ENCODE measurements at regions not wholly inside any gene's neighbourhood (a gene's known extent, or its start where the extent isn't known, plus 50 kb on each side); places are given as distances from the start of the nearest gene placed in this dataset.

DNA sequence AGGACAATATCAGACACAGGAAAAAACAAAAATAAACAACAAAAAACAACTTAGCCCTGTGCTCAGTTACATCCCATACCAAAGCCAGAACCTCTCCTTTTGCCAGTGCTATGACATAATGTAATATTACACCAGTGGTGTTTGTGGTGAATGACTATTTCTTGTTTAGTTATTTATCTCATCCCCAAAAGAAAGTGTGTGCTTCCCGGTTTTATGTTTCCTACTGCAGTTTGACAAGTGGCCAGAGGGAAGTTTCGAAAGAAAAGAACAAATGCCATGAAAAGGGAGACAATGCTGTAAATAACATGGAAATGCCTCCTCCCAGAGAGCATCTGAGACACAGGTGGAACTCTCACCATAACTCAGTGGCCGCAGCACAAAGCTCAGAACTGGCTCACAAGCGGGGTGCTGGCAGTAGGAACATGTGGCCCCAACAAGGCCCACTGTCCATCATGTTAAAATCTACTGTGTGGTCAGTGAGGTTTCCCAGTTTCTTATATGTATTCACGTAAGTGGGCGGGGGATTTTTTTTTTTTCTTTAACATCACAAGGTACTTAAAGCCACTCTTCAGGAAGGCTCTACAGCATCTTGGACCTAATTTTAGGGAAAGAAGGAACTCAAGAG, 158.2 kb downstream of the BARHL2 start:
- DNase-seq (ENCODE audit: low spot score): no peak

DNA sequence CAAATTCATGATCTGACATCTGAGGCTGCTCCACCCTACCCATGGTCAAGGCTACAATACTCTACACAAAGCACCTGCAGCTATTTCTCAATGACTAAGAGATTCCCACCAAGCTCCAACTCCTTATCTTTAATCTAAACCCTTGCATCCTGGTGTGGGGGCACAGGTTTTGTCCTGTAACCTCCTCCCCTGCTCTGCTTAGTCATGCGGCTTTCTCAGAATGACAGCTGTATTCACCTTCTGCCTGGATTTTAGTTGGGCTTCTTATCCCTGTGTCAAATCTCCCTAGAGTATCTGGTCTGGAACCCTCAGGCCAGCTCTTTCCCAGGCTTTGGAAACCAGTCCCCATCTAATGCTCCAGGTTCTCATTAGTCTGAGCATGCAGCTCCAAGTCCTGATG, 159.0 kb downstream of the BARHL2 start:
- DNase-seq (ENCODE audit: low spot score): no peak

DNA sequence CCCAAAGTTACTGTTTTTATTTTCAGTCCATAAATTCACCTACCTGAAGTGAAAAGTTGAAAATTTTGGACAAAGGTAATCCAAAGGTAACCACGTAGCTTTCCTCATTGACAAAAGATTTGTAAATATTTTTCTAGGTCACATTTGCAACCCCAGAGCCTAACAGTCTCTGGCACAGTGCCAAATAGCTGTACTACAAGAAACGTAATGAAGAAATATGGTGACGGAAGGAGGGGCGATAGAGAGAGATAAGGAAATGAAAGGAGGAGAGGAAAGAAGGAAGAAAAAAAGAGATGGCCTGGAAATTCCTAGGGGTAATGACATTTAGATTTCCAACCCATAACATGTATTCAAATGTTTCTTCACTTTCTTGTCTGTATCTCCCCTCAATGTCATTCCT, 159.4 kb downstream of the BARHL2 start:
- no peak for DNase-seq (ENCODE audit: low spot score)

GRCh38 chr1:90550626-90551406, 166.3 kb downstream of the BARHL2 start:
- no peak for DNase-seq (ENCODE audit: low spot score)

- DNase-seq (ENCODE audit: low spot score): no peak
Measured at GRCh38 chr1:90544356-90544755, 172.7 kb downstream of the BARHL2 start.

DNA sequence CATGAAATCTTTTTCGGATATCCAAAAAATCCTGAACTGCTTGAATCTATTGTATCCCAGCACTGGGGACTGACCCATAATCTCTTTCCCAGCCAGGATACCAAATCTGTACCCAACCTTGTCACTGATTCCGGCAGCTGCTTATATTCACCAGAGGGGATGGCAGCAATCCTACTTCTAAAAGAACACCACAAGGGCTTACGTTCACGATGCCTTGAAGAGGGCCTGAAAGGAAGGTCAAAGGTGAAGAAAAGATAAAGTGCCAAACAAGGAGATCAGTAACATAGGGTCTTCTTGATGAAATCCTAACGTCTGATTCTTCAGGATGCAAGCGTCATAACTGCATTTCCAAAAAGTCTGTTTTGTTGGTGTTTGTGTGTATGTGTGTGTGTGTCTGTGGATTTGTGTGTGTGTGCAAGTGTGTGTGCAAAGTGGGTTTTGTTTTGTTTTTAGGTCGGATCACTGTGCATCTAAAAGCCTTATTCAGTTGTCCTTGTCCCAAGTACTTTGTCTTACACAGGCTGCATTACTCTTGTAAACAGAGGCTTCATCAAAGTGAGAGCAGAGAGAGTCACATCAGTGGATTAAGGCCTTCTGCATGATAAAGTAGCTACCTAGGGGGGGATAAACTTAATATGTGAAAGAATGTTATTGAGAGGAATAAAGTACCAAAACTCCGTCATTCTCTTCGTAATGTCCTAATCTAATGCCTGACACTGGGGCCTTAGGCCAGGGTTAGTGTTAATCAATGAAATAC, 179.3 kb downstream of the BARHL2 start:
- DNase-seq (ENCODE audit: low spot score): no peak

- no peak for DNase-seq (ENCODE audit: low spot score)
Measured at GRCh38 chr1:90534663-90535295, 182.3 kb downstream of the BARHL2 start.

GRCh38 chr1:90534116-90534515, 183.0 kb downstream of the BARHL2 start:
- no peak for DNase-seq (ENCODE audit: low spot score)

GRCh38 chr1:90526954-90527353, 190.1 kb downstream of the BARHL2 start:
- no peak for DNase-seq (ENCODE audit: low spot score)

DNA sequence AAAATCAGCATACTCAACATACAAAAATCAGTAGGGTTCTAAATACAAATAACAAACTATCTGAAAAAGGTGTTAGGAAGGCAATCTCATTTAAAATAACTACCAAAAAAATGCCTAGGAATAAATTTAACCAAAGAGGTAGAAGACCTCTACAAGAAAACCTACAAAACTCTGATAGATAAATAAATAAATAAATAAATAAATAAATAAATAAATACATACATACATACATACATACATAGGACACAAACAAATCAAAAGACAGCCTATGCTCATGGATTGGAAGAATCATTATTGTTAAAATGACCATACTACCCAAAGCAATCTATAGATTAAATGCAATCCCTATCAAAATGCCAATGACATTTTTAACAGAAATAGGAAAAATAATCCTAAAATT, 194.7 kb downstream of the BARHL2 start:
- DNase-seq (ENCODE audit: low spot score): no peak

- no peak for DNase-seq (ENCODE audit: low spot score)
Measured at GRCh38 chr1:90513956-90514355, 203.1 kb downstream of the BARHL2 start.

GRCh38 chr1:90512441-90512840, 204.7 kb downstream of the BARHL2 start:
- no peak for DNase-seq (ENCODE audit: low spot score)

DNA sequence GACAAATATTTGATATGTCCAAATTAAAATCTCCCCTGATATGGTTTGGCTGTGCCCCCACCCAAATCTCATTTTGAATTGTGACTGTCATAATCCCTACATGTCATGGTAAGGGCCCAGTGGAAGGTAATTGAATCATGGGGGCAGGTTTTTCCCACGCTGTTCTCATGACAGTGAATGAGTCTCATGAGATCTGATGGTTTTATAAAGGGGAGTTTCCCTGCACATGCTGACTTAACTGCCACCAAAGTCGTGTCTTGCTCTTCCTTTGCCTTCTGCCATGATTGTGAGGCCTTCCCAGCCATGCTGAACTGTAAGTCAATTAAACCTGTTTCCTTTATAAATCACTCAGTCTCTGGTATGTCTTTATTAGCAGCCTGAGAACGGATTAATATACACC, 207.0 kb downstream of the BARHL2 start:
- no peak for DNase-seq (ENCODE audit: low spot score)

DNA sequence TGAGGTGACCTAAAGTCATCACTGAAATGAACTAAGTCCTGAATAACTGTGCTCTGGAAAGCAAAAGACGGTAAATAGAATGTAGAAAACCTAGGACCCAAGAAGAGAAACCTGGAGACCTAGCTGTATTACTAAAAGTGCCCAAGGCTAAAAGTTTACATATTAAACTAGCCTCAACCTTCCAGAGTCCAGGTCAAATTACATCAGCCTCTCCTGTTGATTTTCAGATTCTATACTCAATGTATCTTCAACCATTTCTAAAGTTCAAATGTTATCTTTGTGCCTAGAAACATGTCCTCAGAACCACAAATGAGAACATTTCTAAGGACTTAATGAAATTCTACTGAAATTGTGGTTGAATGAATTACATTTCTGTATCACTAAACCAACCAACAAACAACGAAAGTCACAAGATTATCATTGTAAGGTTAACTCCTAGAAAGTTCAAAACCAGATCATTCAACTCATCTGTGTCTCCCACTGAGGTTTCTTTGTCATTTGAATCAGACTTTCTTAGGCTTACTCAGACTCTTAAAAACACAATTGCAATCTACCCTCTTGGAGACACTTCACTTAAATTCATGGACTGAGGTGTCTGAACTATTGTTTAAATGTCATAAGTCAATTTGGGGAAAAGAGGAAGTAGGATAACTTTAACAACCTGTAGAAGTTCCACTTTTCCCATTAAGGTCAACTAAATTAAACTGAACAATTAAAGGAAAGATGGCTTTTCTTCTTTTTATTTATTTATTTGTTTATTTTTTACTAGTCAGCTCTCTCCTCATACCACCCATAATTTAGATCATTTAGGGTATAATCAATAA, 207.7 kb downstream of the BARHL2 start:
- no peak for DNase-seq (ENCODE audit: low spot score)

GRCh38 chr1:90508376-90509167, 208.5 kb downstream of the BARHL2 start:
- DNase-seq (ENCODE audit: low spot score): no peak

GRCh38 chr1:90507173-90507572, 209.9 kb downstream of the BARHL2 start:
- DNase-seq (ENCODE audit: low spot score): no peak

- DNase-seq (ENCODE audit: low spot score): no peak
Measured at GRCh38 chr1:90505806-90506205, 211.3 kb downstream of the BARHL2 start.

- no peak for DNase-seq (ENCODE audit: low spot score)
Measured at GRCh38 chr1:90504509-90504908, 212.6 kb downstream of the BARHL2 start.

DNA sequence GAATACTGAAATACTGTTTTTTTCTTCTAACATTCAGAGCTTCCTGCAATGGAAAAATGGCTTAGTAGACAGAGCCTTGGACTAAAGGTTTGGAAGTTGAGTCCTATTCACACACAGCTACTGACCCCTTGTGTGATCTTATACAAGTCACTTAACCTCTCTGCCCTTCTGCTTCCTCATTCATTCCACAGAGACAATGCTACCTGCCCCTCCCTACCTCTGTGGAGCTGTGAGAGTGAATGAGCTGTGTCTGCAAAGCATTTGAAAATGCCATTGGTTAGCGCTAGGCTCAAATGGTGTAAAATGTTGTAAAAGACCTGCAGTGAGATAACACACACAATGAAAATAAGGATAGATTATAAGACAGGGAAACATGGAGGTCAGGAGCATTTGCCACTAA, 214.4 kb downstream of the BARHL2 start:
- no peak for DNase-seq (ENCODE audit: low spot score)

- DNase-seq (ENCODE audit: low spot score): no peak
Measured at GRCh38 chr1:90502194-90502593, 214.9 kb downstream of the BARHL2 start.

GRCh38 chr1:90501281-90501680, 215.8 kb downstream of the BARHL2 start:
- no peak for DNase-seq (ENCODE audit: low spot score)

All from AG20443 (cell line).